B cell (primary cell): ENCODE measurements at regions not wholly inside any gene's neighbourhood (a gene's known extent, or its start where the extent isn't known, plus 50 kb on each side); places are given as distances from the start of the nearest gene placed in this dataset.

Source experiments
- EZH2 ChIP-seq: IDR thresholded peaks from 2 replicates; pipeline ENCODE4 v1.6.1; 2012; ENCODE audit warnings: borderline replicate concordance, low read depth, mild to moderate bottlenecking, moderate library complexity, low read length; ENCODE audit not compliant: insufficient read depth, poor library complexity, severe bottlenecking
- TF ChIP-seq, protein P1 (sequence below): fragments of 200-600 bp; IDR thresholded peaks from one replicate; pipeline ENCODE4 v1.8.0; 2022; ENCODE audit warnings: antibody characterized with exemption, mild to moderate bottlenecking

- TF ChIP-seq, protein P1, sequence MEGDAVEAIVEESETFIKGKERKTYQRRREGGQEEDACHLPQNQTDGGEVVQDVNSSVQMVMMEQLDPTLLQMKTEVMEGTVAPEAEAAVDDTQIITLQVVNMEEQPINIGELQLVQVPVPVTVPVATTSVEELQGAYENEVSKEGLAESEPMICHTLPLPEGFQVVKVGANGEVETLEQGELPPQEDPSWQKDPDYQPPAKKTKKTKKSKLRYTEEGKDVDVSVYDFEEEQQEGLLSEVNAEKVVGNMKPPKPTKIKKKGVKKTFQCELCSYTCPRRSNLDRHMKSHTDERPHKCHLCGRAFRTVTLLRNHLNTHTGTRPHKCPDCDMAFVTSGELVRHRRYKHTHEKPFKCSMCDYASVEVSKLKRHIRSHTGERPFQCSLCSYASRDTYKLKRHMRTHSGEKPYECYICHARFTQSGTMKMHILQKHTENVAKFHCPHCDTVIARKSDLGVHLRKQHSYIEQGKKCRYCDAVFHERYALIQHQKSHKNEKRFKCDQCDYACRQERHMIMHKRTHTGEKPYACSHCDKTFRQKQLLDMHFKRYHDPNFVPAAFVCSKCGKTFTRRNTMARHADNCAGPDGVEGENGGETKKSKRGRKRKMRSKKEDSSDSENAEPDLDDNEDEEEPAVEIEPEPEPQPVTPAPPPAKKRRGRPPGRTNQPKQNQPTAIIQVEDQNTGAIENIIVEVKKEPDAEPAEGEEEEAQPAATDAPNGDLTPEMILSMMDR, result no peak
- no peak for TF ChIP-seq EZH2
Observed at GRCh38 chr2:83574614-83575013, 884.5 kb downstream of the SUCLG1 start.
